IgD-negative memory B cell (primary cell): ENCODE measurements at regions not wholly inside any gene's neighbourhood (a gene's known extent, or its start where the extent isn't known, plus 50 kb on each side); places are given as distances from the start of the nearest gene placed in this dataset.

Source experiments
- H3K27ac Mint-ChIP-seq, 3 donors: one replicate each; pipeline ENCODE4 v1.8.0; 2020 to 2022; ENCODE audit warnings: mild to moderate bottlenecking in 3 of 3, mixed read lengths in 3 of 3, moderate library complexity in 1 of 3
- H3K27me3 Mint-ChIP-seq: one replicate; pipeline ENCODE4 v1.8.0; 2021; ENCODE audit warnings: mixed read lengths
- H3K36me3 Mint-ChIP-seq: one replicate; pipeline ENCODE4 v1.8.0; 2020; ENCODE audit warnings: mild to moderate bottlenecking, mixed read lengths
- H3K4me1 Mint-ChIP-seq, 3 donors: one replicate each; pipeline ENCODE4 v1.8.0; 2020 to 2022; ENCODE audit warnings: mixed read lengths in 3 of 3, mild to moderate bottlenecking in 1 of 3
- H3K4me3 Mint-ChIP-seq, 4 donors: one replicate each; pipeline ENCODE4 v1.8.0; 2020 to 2022; ENCODE audit warnings: mild to moderate bottlenecking in 4 of 4, mixed read lengths in 4 of 4, moderate library complexity in 3 of 4
- H3K9me3 Mint-ChIP-seq, 3 donors: one replicate each; pipeline ENCODE4 v1.8.0; 2020 to 2021; ENCODE audit warnings: mixed read lengths in 3 of 3, mild to moderate bottlenecking in 1 of 3

DNA sequence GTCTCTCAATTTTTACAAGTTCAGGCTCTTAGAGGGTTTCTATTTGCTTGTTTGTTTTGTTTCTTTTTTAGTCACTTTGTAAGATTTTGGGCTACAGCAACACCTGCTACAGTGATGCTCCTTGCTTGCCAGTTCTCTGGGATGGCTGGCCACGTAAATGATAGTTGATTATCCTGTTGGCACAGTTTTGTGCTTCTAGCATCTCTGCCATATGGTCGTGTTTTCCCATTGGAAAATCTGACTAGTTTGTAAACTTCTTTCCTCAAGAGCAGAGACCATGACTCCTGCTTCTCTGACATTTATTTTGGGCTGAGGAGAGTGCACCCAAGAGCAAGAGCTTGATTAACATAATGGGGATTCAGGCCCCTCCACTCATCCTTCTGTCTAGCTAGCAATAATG is 1621.6 kb upstream of the RAG2 start:
- H3K4me3 Mint-ChIP-seq, result no peak overlapping the region
- H3K9me3 Mint-ChIP-seq, result peaks cover 4 to 10% (median 5%) of the 10 kb centered on the region in 3 donors
- peaks cover 0 to 1% (median 0%) of the 10 kb centered on the region in 3 donors for H3K4me1 Mint-ChIP-seq
- no peak overlapping the region for H3K27ac Mint-ChIP-seq
- no peaks in the 10 kb centered on the region for H3K27me3 Mint-ChIP-seq
- H3K36me3 Mint-ChIP-seq, result no peaks in the 10 kb centered on the region

- H3K9me3 Mint-ChIP-seq, result peaks cover 0 to 12% (median 3%) of the 10 kb centered on the region in 3 donors
- H3K36me3 Mint-ChIP-seq, result no peaks in the 10 kb centered on the region
- H3K27me3 Mint-ChIP-seq, result no peaks in the 10 kb centered on the region
- no peaks in the 10 kb centered on the region for H3K4me1 Mint-ChIP-seq
- H3K27ac Mint-ChIP-seq, result no peak overlapping the region
- no peak overlapping the region for H3K4me3 Mint-ChIP-seq
Observed at GRCh38 chr11:38208951-38209350, 1610.9 kb upstream of the RAG2 start.

DNA sequence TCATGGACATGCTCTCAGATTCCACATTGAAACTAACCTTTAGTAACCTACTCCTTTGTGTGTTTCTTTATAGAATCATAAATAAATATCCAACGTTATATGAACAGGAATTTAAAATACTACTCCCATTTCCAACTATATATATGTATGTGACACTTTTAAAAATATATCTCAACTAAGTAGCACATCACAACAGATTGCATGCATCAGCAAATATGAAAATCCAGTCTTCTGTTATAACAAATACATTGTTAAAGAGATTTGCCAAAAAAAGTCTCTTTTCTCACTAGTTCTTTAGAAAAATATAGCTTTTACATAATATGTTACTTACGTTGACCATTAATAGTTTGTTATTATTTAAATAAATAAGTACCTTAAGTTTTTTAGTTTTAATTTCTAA is 1608.6 kb upstream of the RAG2 start:
- Mint-ChIP-seq H3K9me3 (peaks cover 3 to 13% (median 4%) of the 10 kb centered on the region in 3 donors), H3K36me3 (no peaks in the 10 kb centered on the region), H3K4me3 (no peak overlapping the region), H3K4me1 (no peaks in the 10 kb centered on the region), H3K27ac (no peak overlapping the region), H3K27me3 (no peaks in the 10 kb centered on the region)

GRCh38 chr11:38191101-38191500 is 1593.1 kb upstream of the RAG2 start:
- Mint-ChIP-seq H3K36me3 (no peaks in the 10 kb centered on the region), H3K4me3 (no peak overlapping the region), H3K4me1 (no peaks in the 10 kb centered on the region), H3K9me3 (peaks cover 0 to 4% (median 3%) of the 10 kb centered on the region in 3 donors), H3K27me3 (no peaks in the 10 kb centered on the region), H3K27ac (no peak overlapping the region)

DNA sequence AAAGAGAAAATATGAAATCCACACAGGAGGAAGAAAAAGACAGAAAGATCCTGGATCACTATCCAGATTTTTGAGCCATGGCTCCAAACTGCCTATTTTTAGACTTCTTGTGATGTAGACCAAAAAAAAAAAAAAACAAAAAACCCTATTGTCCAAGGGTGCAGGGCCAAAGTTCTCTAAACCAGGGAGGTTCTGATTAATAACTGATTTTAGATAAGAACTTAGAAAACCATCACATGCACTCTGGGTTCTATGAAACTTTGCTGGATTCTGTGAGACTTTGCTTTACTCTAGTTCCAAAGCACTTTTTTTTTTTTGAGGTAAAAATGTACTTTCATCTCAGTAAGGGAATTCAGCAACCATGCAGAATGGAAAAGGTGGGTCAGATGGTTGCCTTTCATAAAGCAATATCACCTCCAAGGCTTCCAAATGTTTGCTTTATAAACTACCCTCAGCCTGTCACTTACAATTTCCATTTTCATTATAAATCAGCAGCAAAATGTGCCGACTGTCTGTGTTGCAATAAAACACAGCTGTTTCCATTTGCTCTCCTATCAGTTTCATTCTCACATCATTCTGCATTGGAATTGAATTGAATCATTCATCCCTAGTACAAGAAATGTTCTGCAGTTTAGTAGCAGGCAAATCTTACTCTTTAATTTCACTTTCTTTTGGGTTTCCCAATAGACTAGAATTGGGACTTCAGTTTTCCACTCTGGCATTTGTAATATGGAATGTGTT is 1584.3 kb upstream of the RAG2 start:
- peaks cover 2 to 10% (median 9%) of the 10 kb centered on the region in 3 donors for H3K9me3 Mint-ChIP-seq
- no peaks in the 10 kb centered on the region for H3K27me3 Mint-ChIP-seq
- no peaks in the 10 kb centered on the region for H3K4me1 Mint-ChIP-seq
- no peaks in the 10 kb centered on the region for H3K36me3 Mint-ChIP-seq
- H3K4me3 Mint-ChIP-seq, result no peak overlapping the region
- H3K27ac Mint-ChIP-seq, result no peak overlapping the region

DNA sequence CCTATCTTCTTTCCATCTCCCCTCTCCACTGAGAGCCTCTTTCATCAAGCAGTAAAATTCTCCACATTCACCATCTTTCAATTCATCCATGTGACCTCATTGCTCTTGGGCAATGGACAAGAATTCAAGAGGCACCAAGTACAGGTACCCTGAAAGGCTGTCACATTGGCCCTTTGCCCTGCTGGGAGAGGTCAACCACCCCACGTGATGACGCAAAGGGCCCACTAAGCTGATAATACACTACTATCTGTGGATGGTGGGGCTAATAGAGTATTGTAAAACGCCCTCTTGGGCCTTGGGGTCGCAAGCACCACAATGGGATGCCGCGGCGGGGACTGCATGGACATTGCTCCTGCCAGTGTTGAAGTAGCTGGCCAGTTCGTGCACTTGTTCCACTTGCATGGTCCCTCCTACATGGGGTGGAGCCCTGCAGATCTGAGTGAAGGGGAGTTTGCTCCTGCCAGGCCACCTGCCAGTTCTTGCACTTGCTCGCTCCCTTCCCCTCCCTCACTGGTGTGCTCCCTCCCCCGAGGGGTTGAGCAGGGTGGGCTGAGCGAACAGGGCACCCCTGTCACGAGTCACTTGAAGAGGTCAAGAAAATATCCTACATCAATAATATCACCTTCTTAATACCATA is 1578.8 kb upstream of the RAG2 start:
- Mint-ChIP-seq H3K9me3 (peaks cover 2 to 10% (median 9%) of the 10 kb centered on the region in 3 donors), H3K4me3 (no peak overlapping the region), H3K4me1 (no peaks in the 10 kb centered on the region), H3K36me3 (no peaks in the 10 kb centered on the region), H3K27ac (no peak overlapping the region), H3K27me3 (no peaks in the 10 kb centered on the region)

- Mint-ChIP-seq H3K36me3 (no peaks in the 10 kb centered on the region), H3K27me3 (no peaks in the 10 kb centered on the region)
Observed at GRCh38 chr11:38173676-38174075, 1575.6 kb upstream of the RAG2 start.

GRCh38 chr11:38169286-38169685 is 1571.2 kb upstream of the RAG2 start:
- no peak overlapping the region for H3K27ac Mint-ChIP-seq
- H3K4me3 Mint-ChIP-seq, result no peak overlapping the region
- peaks cover 1 to 9% (median 6%) of the 10 kb centered on the region in 3 donors for H3K9me3 Mint-ChIP-seq
- H3K36me3 Mint-ChIP-seq, result no peaks in the 10 kb centered on the region
- no peaks in the 10 kb centered on the region for H3K4me1 Mint-ChIP-seq
- H3K27me3 Mint-ChIP-seq, result no peaks in the 10 kb centered on the region

More at GRCh38 chr11:38173676-38174075, 1575.6 kb upstream of the RAG2 start:
- H3K27ac Mint-ChIP-seq, result no peak overlapping the region
- H3K4me3 Mint-ChIP-seq, result no peak overlapping the region
- no peaks in the 10 kb centered on the region for H3K4me1 Mint-ChIP-seq
- H3K9me3 Mint-ChIP-seq, result peaks cover 2 to 5% (median 3%) of the 10 kb centered on the region in 3 donors

GRCh38 chr11:38163526-38163925 is 1565.5 kb upstream of the RAG2 start:
- no peak overlapping the region for H3K27ac Mint-ChIP-seq
- no peaks in the 10 kb centered on the region for H3K27me3 Mint-ChIP-seq
- no peak overlapping the region for H3K4me3 Mint-ChIP-seq
- no peaks in the 10 kb centered on the region for H3K4me1 Mint-ChIP-seq
- peaks cover 0 to 8% (median 5%) of the 10 kb centered on the region in 3 donors for H3K9me3 Mint-ChIP-seq
- no peaks in the 10 kb centered on the region for H3K36me3 Mint-ChIP-seq

DNA sequence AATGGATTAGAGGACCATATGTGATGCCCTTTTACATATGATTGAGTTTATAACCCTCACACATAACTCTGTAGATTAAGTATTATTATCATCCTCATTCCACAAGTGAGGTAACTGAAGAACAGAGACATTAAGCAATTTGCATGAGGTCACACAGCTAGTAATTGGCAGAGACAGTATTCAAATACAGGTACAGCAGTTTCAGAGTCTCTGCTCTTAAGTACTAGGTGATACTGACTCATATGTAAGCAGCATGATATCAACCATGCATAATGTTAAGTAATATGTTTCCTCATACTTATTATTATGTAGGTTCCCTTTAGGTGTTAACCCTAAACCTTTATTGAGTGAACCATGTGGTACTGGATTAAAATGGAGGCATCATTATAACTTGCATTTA is 1562.4 kb upstream of the RAG2 start:
- no peaks in the 10 kb centered on the region for H3K4me1 Mint-ChIP-seq
- H3K36me3 Mint-ChIP-seq, result no peaks in the 10 kb centered on the region
- H3K27me3 Mint-ChIP-seq, result no peaks in the 10 kb centered on the region
- H3K9me3 Mint-ChIP-seq, result peaks cover 2 to 7% (median 3%) of the 10 kb centered on the region in 3 donors
- no peak overlapping the region for H3K27ac Mint-ChIP-seq
- H3K4me3 Mint-ChIP-seq, result no peak overlapping the region

GRCh38 chr11:38159038-38159437 is 1561.0 kb upstream of the RAG2 start:
- Mint-ChIP-seq H3K36me3 (no peaks in the 10 kb centered on the region), H3K27me3 (no peaks in the 10 kb centered on the region), H3K4me1 (no peaks in the 10 kb centered on the region), H3K9me3 (peaks cover 2 to 7% (median 3%) of the 10 kb centered on the region in 3 donors), H3K4me3 (no peak overlapping the region), H3K27ac (no peak overlapping the region)

DNA sequence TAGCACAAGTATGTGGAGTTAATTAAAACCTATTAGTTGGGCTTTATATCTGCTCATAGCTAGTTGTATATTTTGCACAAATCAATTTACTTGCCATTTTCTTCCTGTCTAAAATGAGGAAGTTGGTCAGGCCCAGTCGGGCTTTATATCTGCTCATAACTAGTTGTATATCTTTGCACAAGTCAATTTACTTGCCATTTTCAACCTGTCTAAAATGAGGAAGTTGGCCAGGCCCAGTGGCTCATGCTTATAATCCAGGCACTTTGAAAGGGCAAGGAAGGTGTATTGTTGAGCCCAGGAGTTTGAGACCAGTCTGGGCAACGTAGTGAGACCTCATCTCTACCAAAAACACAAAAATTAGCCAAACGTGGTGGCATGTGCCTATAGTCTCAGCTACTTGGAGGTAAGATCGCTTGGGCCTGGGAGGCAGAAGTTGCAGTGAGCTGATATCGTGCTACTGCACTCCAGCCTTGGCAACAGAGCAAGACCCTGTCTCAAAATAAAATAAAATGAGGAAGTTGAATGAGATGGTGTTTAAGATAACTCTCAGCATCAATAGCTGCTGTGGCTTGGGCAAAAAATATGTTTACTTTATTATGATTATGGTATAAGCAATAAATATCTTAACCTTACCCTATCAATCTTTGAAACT is 1558.6 kb upstream of the RAG2 start:
- no peaks in the 10 kb centered on the region for H3K4me1 Mint-ChIP-seq
- H3K27me3 Mint-ChIP-seq, result no peaks in the 10 kb centered on the region
- H3K4me3 Mint-ChIP-seq, result no peak overlapping the region
- peaks cover 2 to 7% (median 3%) of the 10 kb centered on the region in 3 donors for H3K9me3 Mint-ChIP-seq
- no peak overlapping the region for H3K27ac Mint-ChIP-seq
- H3K36me3 Mint-ChIP-seq, result no peaks in the 10 kb centered on the region

GRCh38 chr11:38155856-38156255 is 1557.8 kb upstream of the RAG2 start:
- Mint-ChIP-seq H3K36me3 (no peaks in the 10 kb centered on the region), H3K4me3 (no peak overlapping the region), H3K27ac (no peak overlapping the region)

DNA sequence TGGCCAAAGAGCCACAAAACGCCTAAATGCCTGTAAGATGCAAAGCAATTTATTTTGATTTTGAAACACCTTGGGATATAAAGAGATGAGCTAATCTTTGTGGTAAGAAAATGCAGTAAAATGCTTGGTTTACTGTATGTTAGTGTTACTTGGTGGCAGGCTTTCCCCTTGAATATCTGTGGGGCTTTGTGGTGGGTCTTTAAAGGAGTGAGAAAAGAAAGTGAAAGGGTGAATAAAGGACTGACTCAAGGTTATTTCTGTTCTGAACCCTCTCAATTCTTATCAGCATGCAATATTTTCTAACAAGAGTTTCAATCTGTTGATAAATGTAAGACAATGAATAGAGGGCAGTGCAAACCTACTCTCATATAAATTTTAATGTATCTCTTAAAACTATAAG is 1555.9 kb upstream of the RAG2 start:
- peaks cover 2% of the 10 kb centered on the region for H3K36me3 Mint-ChIP-seq
- H3K4me3 Mint-ChIP-seq, result no peak overlapping the region
- H3K27ac Mint-ChIP-seq, result no peak overlapping the region
- H3K4me1 Mint-ChIP-seq, result no peaks in the 10 kb centered on the region
- no peaks in the 10 kb centered on the region for H3K27me3 Mint-ChIP-seq
- peaks cover 2 to 12% (median 3%) of the 10 kb centered on the region in 3 donors for H3K9me3 Mint-ChIP-seq

More at GRCh38 chr11:38155856-38156255, 1557.8 kb upstream of the RAG2 start:
- peaks cover 2 to 8% (median 3%) of the 10 kb centered on the region in 3 donors for H3K9me3 Mint-ChIP-seq
- no peaks in the 10 kb centered on the region for H3K4me1 Mint-ChIP-seq
- H3K27me3 Mint-ChIP-seq, result no peaks in the 10 kb centered on the region

DNA sequence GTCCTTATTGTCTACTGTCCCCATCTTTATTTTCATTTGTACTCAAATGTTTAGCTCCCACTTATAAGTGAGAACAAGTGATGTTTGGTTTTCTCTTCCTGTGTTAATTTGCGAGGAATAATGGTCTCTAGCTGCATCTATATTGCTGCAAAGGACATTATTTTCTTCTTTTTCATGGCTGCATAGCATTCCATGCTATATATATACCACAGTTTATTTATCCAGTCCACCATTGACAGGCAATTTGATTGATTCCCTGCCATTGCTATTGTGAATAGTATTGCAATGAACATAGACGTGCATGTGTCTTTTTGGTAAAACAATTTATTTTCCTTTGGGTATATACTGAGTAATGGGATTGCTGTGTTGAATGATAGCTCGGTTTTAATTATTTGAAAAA is 1545.8 kb upstream of the RAG2 start:
- no peak overlapping the region for H3K4me3 Mint-ChIP-seq
- H3K4me1 Mint-ChIP-seq, result no peaks in the 10 kb centered on the region
- H3K27me3 Mint-ChIP-seq, result no peaks in the 10 kb centered on the region
- H3K9me3 Mint-ChIP-seq, result peaks cover 4 to 27% (median 6%) of the 10 kb centered on the region in 3 donors
- H3K27ac Mint-ChIP-seq, result no peak overlapping the region
- peaks cover 3% of the 10 kb centered on the region for H3K36me3 Mint-ChIP-seq
